Liver (tissue), 8 donors: ENCODE measurements at regions not wholly inside any gene's neighbourhood (a gene's known extent, or its start where the extent isn't known, plus 50 kb on each side); places are given as distances from the start of the nearest gene placed in this dataset.

Source experiments
- DNase-seq: peaks from one replicate; pipeline ENCODE4 v3.0.0-alpha.2; 2017; ENCODE audit warnings: low spot score
- H3K27ac ChIP-seq, 2 donors: one replicate each; pipeline ENCODE4 v1.7.0; 2013; ENCODE audit warnings: inconsistent platforms in 2 of 2, low read length in 2 of 2, control low read depth in 1 of 2, low read depth in 1 of 2, mild to moderate bottlenecking in 1 of 2
- H3K27me3 ChIP-seq, 4 donors: one replicate each; pipeline versions ENCODE4 v1.6.1 to v1.7.0; 2013; ENCODE audit warnings: low read length in 3 of 4, inconsistent platforms in 1 of 4, mild to moderate bottlenecking in 1 of 4, moderate library complexity in 1 of 4; ENCODE audit not compliant: control insufficient read depth in 4 of 4, insufficient read depth in 4 of 4
- H3K36me3 ChIP-seq, 4 donors: one replicate each; pipeline versions ENCODE4 v1.6.1 to v1.7.0; 2013; ENCODE audit warnings: low read length in 3 of 4, mild to moderate bottlenecking in 3 of 4, low read depth in 1 of 4, moderate library complexity in 1 of 4; ENCODE audit not compliant: control insufficient read depth in 4 of 4, insufficient read depth in 3 of 4
- H3K4me1 ChIP-seq, 4 donors: one replicate each; pipeline versions ENCODE4 v1.6.1 to v1.7.0; 2013; ENCODE audit warnings: low read length in 3 of 4, mild to moderate bottlenecking in 3 of 4, moderate library complexity in 1 of 4; ENCODE audit not compliant: control insufficient read depth in 4 of 4, insufficient read depth in 4 of 4
- H3K4me3 ChIP-seq, 3 donors: one replicate each; pipeline versions ENCODE4 v1.6.1 to v1.7.0; 2013; ENCODE audit warnings: low read length in 3 of 3, control low read depth in 1 of 3, low read depth in 1 of 3, mild to moderate bottlenecking in 1 of 3
- H3K9ac ChIP-seq, 2 donors: one replicate each; pipeline ENCODE4 v1.7.0; 2013; ENCODE audit warnings: low read length in 2 of 2, mild to moderate bottlenecking in 2 of 2, moderate library complexity in 2 of 2, control low read depth in 1 of 2, low read depth in 1 of 2
- H3K9me3 ChIP-seq, 4 donors: one replicate each; pipeline versions ENCODE4 v1.6.1 to v1.7.0; 2013; ENCODE audit warnings: low read length in 3 of 4; ENCODE audit not compliant: control insufficient read depth in 4 of 4
- EGR1 ChIP-seq, 2 donors: IDR thresholded peaks; 2 replicates each; pipeline ENCODE4 v1.6.1; 2016 to 2018; ENCODE audit warnings: antibody characterized with exemption in 2 of 2, low read depth in 2 of 2
- FOXA1 ChIP-seq: IDR thresholded peaks from 2 replicates; pipeline ENCODE4 v1.6.1; 2016; ENCODE audit warnings: antibody characterized with exemption
- FOXA2 ChIP-seq: IDR thresholded peaks from 2 replicates; pipeline ENCODE4 v1.6.1; 2016; ENCODE audit warnings: antibody characterized with exemption
- GABPA ChIP-seq, 2 donors: IDR thresholded peaks in 1 of 2; conservative IDR thresholded peaks in 1 of 2; 2 replicates each; pipeline ENCODE4 v1.6.1; 2016; ENCODE audit warnings: antibody characterized with exemption in 2 of 2, mild to moderate bottlenecking in 1 of 2, moderate library complexity in 1 of 2
- HNF4A ChIP-seq, 2 donors: conservative IDR thresholded peaks; 2 replicates each; pipeline ENCODE4 v1.6.1; 2016; ENCODE audit warnings: antibody characterized with exemption in 2 of 2, mild to moderate bottlenecking in 2 of 2
- HNF4G ChIP-seq: IDR thresholded peaks from 2 replicates; pipeline ENCODE4 v1.6.1; 2016; ENCODE audit warnings: antibody characterized with exemption
- JUND ChIP-seq, 2 donors: IDR thresholded peaks; 2 replicates each; pipeline ENCODE4 v1.6.1; 2016; ENCODE audit warnings: antibody characterized with exemption in 2 of 2
- NR2F2 ChIP-seq: IDR thresholded peaks from 2 replicates; pipeline ENCODE4 v1.6.1; 2016; ENCODE audit warnings: antibody characterized with exemption
- RAD21 ChIP-seq, 2 donors: IDR thresholded peaks; 2 replicates each; pipeline ENCODE4 v1.6.1; 2016; ENCODE audit warnings: antibody characterized with exemption in 2 of 2, mild to moderate bottlenecking in 2 of 2
- RXRA ChIP-seq, 2 donors: IDR thresholded peaks; 2 replicates each; pipeline ENCODE4 v1.6.1; 2017 to 2018; ENCODE audit warnings: antibody characterized with exemption in 2 of 2, mild to moderate bottlenecking in 1 of 2
- SP1 ChIP-seq: IDR thresholded peaks from 2 replicates; pipeline ENCODE4 v1.6.1; 2018; ENCODE audit warnings: antibody characterized with exemption, mild to moderate bottlenecking
- TAF1 ChIP-seq: conservative IDR thresholded peaks from 2 replicates; pipeline ENCODE4 v1.6.1; 2016; ENCODE audit warnings: antibody characterized with exemption, mild to moderate bottlenecking
- YY1 ChIP-seq: IDR thresholded peaks from 2 replicates; pipeline ENCODE4 v1.6.1; 2016; ENCODE audit warnings: antibody characterized with exemption, mild to moderate bottlenecking
- WGBS: extraction: QIAGEN DNeasy Blood & Tissue Kit; methylation state at CpG from one replicate; pipeline ENCODE4 v1.1.7; 2013; 5-methylcytosine and 5-hydroxymethylcytosine counted together
- TF ChIP-seq, protein P1 (sequence below): IDR thresholded peaks from 2 replicates; pipeline ENCODE4 v1.6.1; 2016; ENCODE audit warnings: antibody characterized with exemption, mild to moderate bottlenecking
- TF ChIP-seq, protein P2 (sequence below): IDR thresholded peaks from 2 replicates; pipeline ENCODE4 v1.6.1; 2016; ENCODE audit warnings: antibody characterized with exemption
- TF ChIP-seq, protein P3 (sequence below): fragments of 150-350 bp; IDR thresholded peaks from 2 replicates; pipeline ENCODE4 v1.5.1; 2017; ENCODE audit warnings: improper control_type of control experiment, low read depth, low read length; ENCODE audit not compliant: missing input control
- TF ChIP-seq, protein P4 (sequence below): IDR thresholded peaks from 2 replicates; pipeline ENCODE4 v1.6.1; 2016; ENCODE audit warnings: antibody characterized with exemption
- TF ChIP-seq, protein P5 (sequence below): IDR thresholded peaks from 2 replicates; pipeline ENCODE4 v1.6.1; 2016; ENCODE audit warnings: antibody characterized with exemption
- donor health status: healthy.
- donor health status: healthy.
- donor health status: healthy.
- donor health status: healthy.
- donor health status: healthy.

DNA sequence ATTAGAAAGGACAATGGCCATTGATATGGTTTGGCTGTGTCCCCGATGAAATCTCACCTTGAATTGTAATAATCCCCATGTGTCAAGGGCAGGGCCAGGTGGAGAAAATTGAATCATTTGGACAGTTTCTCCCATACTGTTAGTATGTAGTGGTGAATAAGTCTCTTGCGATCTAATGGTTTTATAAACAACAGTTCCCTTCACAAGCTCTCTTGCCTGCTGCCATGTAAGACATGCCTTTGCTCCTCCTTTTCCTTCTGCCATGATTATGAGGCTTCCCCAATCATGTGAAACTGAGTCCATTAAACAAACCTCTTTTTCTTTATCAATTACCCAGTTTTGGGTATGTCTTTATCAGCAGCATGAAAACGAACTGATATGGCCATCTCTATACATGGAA lies 302.7 kb downstream of the SFMBT2 start:
- no peak for DNase-seq
- Histone ChIP-seq H3K4me3 (no peak overlapping the region), H3K9ac (no peak overlapping the region), H3K27ac (no peak overlapping the region), H3K36me3 (no peaks in the 10 kb centered on the region), H3K4me1 (no peaks in the 10 kb centered on the region), H3K27me3 (no peaks in the 10 kb centered on the region), H3K9me3 (peaks cover 0 to 5% (median 0%) of the 10 kb centered on the region in 4 donors)
- WGBS: 91% methylated on average over 3 of the region's 3 CpGs
- TF ChIP-seq FOXA2 (no peak), HNF4G (no peak), HNF4A (conservative IDR thresholded peaks at IDR 0.05) (no peak), YY1 (no peak), TAF1 (no peak), GABPA (IDR thresholded peaks at IDR 0.05 in 1 of 2, conservative IDR thresholded peaks at IDR 0.05 in 1 of 2) (no peak), JUND (IDR thresholded peaks at IDR 0.05) (no peak), SP1 (no peak), RXRA (IDR thresholded peaks at IDR 0.05) (no peak), FOXA1 (no peak), EGR1 (IDR thresholded peaks at IDR 0.05; ENCODE audit: low read depth in 2 of 2) (no peak), NR2F2 (no peak), RAD21 (IDR thresholded peaks at IDR 0.05) (no peak)
- TF ChIP-seq, protein P1, sequence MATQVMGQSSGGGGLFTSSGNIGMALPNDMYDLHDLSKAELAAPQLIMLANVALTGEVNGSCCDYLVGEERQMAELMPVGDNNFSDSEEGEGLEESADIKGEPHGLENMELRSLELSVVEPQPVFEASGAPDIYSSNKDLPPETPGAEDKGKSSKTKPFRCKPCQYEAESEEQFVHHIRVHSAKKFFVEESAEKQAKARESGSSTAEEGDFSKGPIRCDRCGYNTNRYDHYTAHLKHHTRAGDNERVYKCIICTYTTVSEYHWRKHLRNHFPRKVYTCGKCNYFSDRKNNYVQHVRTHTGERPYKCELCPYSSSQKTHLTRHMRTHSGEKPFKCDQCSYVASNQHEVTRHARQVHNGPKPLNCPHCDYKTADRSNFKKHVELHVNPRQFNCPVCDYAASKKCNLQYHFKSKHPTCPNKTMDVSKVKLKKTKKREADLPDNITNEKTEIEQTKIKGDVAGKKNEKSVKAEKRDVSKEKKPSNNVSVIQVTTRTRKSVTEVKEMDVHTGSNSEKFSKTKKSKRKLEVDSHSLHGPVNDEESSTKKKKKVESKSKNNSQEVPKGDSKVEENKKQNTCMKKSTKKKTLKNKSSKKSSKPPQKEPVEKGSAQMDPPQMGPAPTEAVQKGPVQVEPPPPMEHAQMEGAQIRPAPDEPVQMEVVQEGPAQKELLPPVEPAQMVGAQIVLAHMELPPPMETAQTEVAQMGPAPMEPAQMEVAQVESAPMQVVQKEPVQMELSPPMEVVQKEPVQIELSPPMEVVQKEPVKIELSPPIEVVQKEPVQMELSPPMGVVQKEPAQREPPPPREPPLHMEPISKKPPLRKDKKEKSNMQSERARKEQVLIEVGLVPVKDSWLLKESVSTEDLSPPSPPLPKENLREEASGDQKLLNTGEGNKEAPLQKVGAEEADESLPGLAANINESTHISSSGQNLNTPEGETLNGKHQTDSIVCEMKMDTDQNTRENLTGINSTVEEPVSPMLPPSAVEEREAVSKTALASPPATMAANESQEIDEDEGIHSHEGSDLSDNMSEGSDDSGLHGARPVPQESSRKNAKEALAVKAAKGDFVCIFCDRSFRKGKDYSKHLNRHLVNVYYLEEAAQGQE: no peak
- TF ChIP-seq, protein P2, sequence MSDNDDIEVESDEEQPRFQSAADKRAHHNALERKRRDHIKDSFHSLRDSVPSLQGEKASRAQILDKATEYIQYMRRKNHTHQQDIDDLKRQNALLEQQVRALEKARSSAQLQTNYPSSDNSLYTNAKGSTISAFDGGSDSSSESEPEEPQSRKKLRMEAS: no peak
- TF ChIP-seq, protein P3, sequence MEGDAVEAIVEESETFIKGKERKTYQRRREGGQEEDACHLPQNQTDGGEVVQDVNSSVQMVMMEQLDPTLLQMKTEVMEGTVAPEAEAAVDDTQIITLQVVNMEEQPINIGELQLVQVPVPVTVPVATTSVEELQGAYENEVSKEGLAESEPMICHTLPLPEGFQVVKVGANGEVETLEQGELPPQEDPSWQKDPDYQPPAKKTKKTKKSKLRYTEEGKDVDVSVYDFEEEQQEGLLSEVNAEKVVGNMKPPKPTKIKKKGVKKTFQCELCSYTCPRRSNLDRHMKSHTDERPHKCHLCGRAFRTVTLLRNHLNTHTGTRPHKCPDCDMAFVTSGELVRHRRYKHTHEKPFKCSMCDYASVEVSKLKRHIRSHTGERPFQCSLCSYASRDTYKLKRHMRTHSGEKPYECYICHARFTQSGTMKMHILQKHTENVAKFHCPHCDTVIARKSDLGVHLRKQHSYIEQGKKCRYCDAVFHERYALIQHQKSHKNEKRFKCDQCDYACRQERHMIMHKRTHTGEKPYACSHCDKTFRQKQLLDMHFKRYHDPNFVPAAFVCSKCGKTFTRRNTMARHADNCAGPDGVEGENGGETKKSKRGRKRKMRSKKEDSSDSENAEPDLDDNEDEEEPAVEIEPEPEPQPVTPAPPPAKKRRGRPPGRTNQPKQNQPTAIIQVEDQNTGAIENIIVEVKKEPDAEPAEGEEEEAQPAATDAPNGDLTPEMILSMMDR: no peak
- TF ChIP-seq, protein P4, sequence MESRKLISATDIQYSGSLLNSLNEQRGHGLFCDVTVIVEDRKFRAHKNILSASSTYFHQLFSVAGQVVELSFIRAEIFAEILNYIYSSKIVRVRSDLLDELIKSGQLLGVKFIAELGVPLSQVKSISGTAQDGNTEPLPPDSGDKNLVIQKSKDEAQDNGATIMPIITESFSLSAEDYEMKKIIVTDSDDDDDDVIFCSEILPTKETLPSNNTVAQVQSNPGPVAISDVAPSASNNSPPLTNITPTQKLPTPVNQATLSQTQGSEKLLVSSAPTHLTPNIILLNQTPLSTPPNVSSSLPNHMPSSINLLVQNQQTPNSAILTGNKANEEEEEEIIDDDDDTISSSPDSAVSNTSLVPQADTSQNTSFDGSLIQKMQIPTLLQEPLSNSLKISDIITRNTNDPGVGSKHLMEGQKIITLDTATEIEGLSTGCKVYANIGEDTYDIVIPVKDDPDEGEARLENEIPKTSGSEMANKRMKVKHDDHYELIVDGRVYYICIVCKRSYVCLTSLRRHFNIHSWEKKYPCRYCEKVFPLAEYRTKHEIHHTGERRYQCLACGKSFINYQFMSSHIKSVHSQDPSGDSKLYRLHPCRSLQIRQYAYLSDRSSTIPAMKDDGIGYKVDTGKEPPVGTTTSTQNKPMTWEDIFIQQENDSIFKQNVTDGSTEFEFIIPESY: no peak
- TF ChIP-seq, protein P5, sequence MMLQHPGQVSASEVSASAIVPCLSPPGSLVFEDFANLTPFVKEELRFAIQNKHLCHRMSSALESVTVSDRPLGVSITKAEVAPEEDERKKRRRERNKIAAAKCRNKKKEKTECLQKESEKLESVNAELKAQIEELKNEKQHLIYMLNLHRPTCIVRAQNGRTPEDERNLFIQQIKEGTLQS: no peak
